HG02938 (cell line): ENCODE measurements at regions not wholly inside any gene's neighbourhood (a gene's known extent, or its start where the extent isn't known, plus 50 kb on each side); places are given as distances from the start of the nearest gene placed in this dataset.
"Not testable (repeated sequence)": the region's sequence is repeated elsewhere in the genome, so short reads cannot be mapped to it uniquely, and the experiment has no call there.

Experiments
- ATAC-seq: cut with Tn5 transposase; IDR thresholded peaks from one replicate; pipeline ENCODE4 v1.9.1; 2021; ENCODE audit warnings: mild to moderate bottlenecking, moderate library complexity; ENCODE audit not compliant: unreplicated experiment

- no peak for ATAC-seq
These were observed 117.2 kb downstream of the IPO8 start for GRCh38 chr12:30578426-30578825.

DNA sequence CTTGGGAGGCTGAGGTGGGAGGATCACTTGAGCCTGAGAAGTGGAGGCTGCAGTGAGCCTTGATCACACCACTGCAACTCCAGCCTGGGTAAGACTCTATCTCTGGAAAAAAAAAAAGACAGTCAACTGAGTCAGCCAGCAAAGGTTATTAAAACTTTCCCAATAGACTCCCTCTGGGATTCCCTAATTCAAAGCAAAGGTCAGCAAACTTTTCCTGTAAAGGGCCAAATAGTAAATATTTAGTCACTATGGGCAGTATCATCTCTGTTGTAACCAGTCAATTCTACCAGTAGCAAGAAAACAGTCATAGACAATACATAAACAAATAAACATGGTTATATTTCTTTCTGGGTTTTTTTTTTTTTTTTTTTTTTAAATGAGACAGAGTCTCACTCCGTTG, 122.5 kb downstream of the IPO8 start:
- ATAC-seq, result no peak

- no peak for ATAC-seq
These were observed 125.3 kb downstream of the IPO8 start for GRCh38 chr12:30570211-30570890.

- no peak for ATAC-seq
These were observed 126.2 kb downstream of the IPO8 start for GRCh38 chr12:30569426-30569825.

DNA sequence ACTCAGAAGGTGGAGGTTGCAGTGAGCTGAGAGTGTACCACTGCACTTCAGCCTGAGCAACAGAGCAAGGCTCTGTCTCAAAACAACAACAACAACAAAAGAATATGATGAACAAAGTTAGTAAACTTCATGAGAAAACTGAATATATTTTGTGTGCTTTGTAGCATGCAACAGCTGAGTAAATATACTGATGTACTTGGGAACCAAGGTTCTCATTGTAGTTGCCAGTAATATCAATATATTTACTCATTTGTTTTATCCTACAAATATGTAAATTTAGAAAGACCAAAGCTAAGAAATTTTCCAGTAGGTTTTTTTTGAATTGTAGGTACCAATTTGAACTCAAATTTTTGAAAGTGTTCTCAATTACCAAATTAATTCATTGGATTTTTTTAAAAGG, 127.2 kb downstream of the IPO8 start:
- ATAC-seq, result no peak

GRCh38 chr12:30567082-30567481, 128.6 kb downstream of the IPO8 start:
- ATAC-seq, result no peak

DNA sequence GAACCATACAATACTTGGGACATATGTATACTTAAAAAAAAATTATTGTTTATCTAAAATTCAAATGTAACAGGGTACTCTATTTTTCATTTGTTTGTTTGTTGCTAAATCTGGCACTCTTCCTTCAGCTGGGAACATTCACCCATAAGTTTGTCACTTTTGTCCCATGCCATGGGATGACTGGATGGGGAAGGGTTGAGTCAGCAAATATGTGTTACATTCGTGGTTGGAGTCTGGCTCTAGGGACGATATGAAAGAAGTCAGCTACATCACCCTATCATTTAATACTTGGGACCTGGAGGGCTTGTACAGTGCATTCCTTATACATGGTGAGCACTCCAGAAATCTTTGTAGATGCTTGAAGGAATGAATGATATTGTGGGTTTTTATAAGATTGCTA, 131.3 kb downstream of the IPO8 start:
- ATAC-seq, result no peak

DNA sequence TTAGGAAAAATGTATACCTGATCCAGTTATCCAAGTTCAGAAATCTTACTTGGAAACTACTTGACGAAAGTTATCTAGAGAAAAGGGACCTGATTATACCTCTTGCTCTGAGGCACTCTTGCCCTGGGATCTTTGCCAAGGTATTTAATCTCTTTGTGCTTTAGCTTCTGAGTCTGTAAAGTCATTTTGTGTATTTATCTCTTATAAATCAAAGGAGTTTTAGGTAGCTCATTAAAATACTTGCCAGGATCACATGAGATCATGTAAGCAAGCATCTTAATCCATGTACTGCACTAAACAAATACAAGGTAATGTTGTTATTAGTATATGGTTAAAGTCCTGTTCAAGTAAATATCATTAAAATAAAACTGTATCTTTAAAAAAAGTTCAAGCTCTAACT, 147.5 kb downstream of the IPO8 start:
- ATAC-seq, result no peak

GRCh38 chr12:30546121-30546520, 149.5 kb downstream of the IPO8 start:
- no peak for ATAC-seq

DNA sequence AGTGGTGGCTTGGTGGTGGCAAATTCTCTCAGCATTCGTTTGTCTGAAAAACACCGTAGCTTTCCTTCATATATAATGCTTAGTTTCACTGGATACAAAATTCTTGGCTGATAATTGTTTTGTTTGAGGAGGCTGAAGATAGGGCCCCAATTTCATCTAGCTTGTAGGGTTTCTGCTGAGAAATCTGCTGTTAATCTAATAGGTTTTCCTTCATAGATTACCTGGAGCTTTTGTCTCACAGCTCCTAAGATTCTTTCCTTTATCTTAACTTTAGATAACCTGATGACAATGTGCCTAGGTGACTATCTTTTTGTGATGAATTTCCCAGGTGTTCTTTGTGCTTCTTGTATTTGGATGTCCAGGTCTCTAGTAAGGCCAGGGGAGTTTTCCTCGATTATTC, 151.0 kb downstream of the IPO8 start:
- ATAC-seq, result not testable (repeated sequence)

- no peak for ATAC-seq
These were observed 158.4 kb downstream of the IPO8 start for GRCh38 chr12:30537228-30537627.

GRCh38 chr12:30533558-30534265, 162.0 kb downstream of the IPO8 start:
- no peak for ATAC-seq

- no peak for ATAC-seq
These were observed 163.7 kb downstream of the IPO8 start for GRCh38 chr12:30531731-30532678.

DNA sequence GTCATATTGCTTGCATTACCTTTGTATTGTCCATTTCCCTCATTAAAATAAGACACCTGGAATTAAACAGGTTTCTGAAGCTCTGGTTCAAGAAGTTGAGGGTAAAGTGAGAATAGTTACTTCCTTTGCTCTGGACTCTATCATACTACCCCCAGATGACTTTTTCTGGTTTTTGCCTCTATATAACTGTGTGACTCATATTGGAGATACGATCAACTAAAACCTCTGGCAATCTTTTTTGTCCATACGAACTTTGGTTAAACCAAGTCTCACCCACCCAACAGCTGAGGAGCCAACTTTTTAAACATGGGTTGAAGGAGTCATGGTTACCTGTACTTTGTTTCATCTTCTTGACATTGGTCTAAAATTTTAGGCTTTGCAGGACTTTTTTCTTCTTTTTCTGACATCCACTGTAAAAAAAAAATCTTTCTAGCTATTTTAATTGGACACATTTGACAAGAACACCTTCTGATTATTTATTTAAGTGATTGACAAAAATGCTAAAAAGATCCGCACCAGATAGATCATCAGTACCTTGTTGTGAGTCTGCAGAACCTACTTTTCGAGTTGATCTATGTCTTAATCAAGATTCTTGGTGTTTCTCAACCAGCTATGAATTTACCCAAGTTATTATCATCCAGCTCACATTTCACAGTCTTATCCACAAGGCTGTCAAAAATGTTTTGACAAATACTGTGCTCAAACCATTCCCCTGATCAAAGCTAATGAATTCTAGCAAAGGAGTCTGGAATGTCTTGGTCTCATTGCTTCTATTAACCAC, 166.0 kb downstream of the IPO8 start:
- ATAC-seq, result no peak

GRCh38 chr12:30525171-30525570, 170.5 kb downstream of the IPO8 start:
- no peak for ATAC-seq

- ATAC-seq, result not testable (repeated sequence)
These were observed 175.4 kb downstream of the IPO8 start for GRCh38 chr12:30520285-30520684.

DNA sequence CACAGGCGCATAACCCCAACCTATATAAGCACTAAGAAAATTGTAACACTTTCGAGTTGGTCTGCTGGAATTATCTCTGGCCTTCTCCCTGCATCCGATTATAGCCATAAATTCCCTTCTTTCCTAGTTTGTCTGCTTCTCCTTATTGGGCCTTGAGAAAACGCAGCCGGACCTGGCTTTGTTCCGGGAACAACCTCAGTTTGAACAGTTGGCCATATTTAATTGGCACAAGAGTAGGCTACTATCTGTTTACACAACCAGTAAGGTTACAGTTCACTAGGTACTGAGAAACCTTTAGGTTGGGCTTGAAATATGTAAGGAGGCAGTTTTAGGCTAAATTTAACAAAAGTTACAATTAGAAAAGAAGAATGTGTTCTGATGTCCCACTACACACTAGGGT, 176.1 kb downstream of the IPO8 start:
- ATAC-seq, result no peak

GRCh38 chr12:30517320-30517719, 178.3 kb downstream of the IPO8 start:
- ATAC-seq, result no peak

GRCh38 chr12:30515351-30515750, 180.3 kb downstream of the IPO8 start:
- ATAC-seq, result no peak

GRCh38 chr12:30514666-30515065, 181.0 kb downstream of the IPO8 start:
- ATAC-seq, result no peak
